OCI-LY3 (cell line): ENCODE measurements at regions not wholly inside any gene's neighbourhood (a gene's known extent, or its start where the extent isn't known, plus 50 kb on each side); places are given as distances from the start of the nearest gene placed in this dataset.
A peak's percentile ranks its signal among the peaks of the same experiment; 100 is the strongest.

Experiments used
- CTCF ChIP-seq: fragments of 200-600, 300-600 bp; sonication (generic); IDR thresholded peaks from 2 replicates; pipeline ENCODE4 v1.5.1; 2014; ENCODE audit warnings: antibody characterized with exemption, low read length, low read depth
- EZH2phosphoT487 ChIP-seq: fragments of 200-600 bp; shearing (Covaris generic); IDR thresholded peaks from 2 replicates; pipeline ENCODE4 v1.6.1; 2018; ENCODE audit warnings: antibody characterized with exemption, mixed run types, low read depth

GRCh38 chrX:83008415-83008814 is 499.7 kb upstream of the POU3F4 start:
- peak; percentile 55 for TF ChIP-seq CTCF
- TF ChIP-seq EZH2phosphoT487: no peak
